ENCODE measurements at regions not wholly inside any gene's neighbourhood (a gene's known extent, or its start where the extent isn't known, plus 50 kb on each side); places are given as distances from the start of the nearest gene placed in this dataset.

DNA sequence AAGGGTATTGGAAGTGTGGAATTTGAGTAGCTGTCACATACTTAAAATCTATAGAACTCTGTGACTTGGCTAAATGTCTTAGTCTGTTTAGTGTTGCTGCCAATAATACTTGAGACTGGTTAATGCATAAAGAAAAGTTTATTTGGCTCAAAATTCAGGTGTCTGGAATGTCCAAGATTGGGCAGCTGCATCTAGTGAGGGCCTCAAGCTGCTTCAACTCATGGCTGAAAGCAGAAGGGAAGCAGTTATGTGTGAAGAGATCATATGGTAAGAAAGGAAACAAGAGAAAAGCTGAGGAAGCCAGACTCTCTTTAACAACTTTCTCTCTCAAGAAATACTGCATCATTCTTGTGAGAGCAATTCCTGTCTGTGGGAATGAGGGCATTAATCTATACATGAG, 1043.3 kb upstream of the CDH6 start:
- TF ChIP-seq EP300 (IDR thresholded peaks at IDR 0.05; ENCODE audit: borderline replicate concordance in 1 of 2, low read depth in 2 of 2, low read length in 2 of 2), result no peak
- no peak for TF ChIP-seq SRF (IDR thresholded peaks at IDR 0.05; ENCODE audit: low read depth, low read length)
- no peak for TF ChIP-seq ZNF274 (IDR thresholded peaks at IDR 0.05; ENCODE audit: borderline replicate concordance, extremely low read depth, low read length)
- TF ChIP-seq, protein P1, sequence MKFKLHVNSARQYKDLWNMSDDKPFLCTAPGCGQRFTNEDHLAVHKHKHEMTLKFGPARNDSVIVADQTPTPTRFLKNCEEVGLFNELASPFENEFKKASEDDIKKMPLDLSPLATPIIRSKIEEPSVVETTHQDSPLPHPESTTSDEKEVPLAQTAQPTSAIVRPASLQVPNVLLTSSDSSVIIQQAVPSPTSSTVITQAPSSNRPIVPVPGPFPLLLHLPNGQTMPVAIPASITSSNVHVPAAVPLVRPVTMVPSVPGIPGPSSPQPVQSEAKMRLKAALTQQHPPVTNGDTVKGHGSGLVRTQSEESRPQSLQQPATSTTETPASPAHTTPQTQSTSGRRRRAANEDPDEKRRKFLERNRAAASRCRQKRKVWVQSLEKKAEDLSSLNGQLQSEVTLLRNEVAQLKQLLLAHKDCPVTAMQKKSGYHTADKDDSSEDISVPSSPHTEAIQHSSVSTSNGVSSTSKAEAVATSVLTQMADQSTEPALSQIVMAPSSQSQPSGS (IDR thresholded peaks at IDR 0.05; ENCODE audit: low read length), result no peak
- TF ChIP-seq, protein P2, sequence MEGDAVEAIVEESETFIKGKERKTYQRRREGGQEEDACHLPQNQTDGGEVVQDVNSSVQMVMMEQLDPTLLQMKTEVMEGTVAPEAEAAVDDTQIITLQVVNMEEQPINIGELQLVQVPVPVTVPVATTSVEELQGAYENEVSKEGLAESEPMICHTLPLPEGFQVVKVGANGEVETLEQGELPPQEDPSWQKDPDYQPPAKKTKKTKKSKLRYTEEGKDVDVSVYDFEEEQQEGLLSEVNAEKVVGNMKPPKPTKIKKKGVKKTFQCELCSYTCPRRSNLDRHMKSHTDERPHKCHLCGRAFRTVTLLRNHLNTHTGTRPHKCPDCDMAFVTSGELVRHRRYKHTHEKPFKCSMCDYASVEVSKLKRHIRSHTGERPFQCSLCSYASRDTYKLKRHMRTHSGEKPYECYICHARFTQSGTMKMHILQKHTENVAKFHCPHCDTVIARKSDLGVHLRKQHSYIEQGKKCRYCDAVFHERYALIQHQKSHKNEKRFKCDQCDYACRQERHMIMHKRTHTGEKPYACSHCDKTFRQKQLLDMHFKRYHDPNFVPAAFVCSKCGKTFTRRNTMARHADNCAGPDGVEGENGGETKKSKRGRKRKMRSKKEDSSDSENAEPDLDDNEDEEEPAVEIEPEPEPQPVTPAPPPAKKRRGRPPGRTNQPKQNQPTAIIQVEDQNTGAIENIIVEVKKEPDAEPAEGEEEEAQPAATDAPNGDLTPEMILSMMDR (IDR thresholded peaks at IDR 0.05; ENCODE audit: control extremely low read depth in 1 of 3, insufficient read depth in 1 of 3, low read depth in 1 of 3, low read length in 3 of 3), result no peak
- TF ChIP-seq SIN3A (conservative IDR thresholded peaks at IDR 0.05 in 1 of 2, IDR thresholded peaks at IDR 0.05 in 1 of 2; ENCODE audit: low read depth in 1 of 2, low read length in 2 of 2), result no peak

Measured in H1 (cell line).